Mucosa of descending colon (tissue), 3 donors: ENCODE measurements at regions not wholly inside any gene's neighbourhood (a gene's known extent, or its start where the extent isn't known, plus 50 kb on each side); places are given as distances from the start of the nearest gene placed in this dataset.

ENCODE experiments used
- ATAC-seq: fragments of 200-7000 bp; cut with Tn5 transposase; one replicate; pipeline ENCODE4 v1.9.1; 2020; ENCODE audit warnings: mild to moderate bottlenecking, moderate library complexity
- DNase-seq, 3 donors: peaks; one replicate each; pipeline ENCODE4 v3.0.0-alpha.2; 2020
- H3K36me3 ChIP-seq: fragments of 200-600 bp; one replicate; pipeline ENCODE4 v1.8.0; 2021; ENCODE audit warnings: low read depth, mild to moderate bottlenecking
- H3K4me1 ChIP-seq: fragments of 200-600 bp; one replicate; pipeline ENCODE4 v1.8.0; 2021; ENCODE audit warnings: low read depth, mild to moderate bottlenecking
- H3K4me3 ChIP-seq: fragments of 200-600 bp; one replicate; pipeline ENCODE4 v1.8.0; 2021; ENCODE audit warnings: mild to moderate bottlenecking
- H3K9me3 ChIP-seq: fragments of 200-600 bp; one replicate; pipeline ENCODE4 v1.8.0; 2021; ENCODE audit warnings: mild to moderate bottlenecking
- intact Hi-C, 2 donors: fragments of 100-400 bp; cut with DNase I in 1 of 2; cut with micrococcal nuclease in 1 of 2; formaldehyde crosslinking; loops; one replicate each; pipeline versions ENCODE4 v1.11.0 to v1.11.1; 2022; cut with DNase I, micrococcal nuclease
- TF ChIP-seq, protein P1 (sequence below): fragments of 200-600 bp; IDR thresholded peaks from one replicate; pipeline ENCODE4 v1.8.0; 2022; ENCODE audit warnings: antibody characterized with exemption, mild to moderate bottlenecking
- donor health status: DM: no; HTN: no; CAD: no; lungs with moderate emphysema.
- donor health status: DM: no; HTN: no; CAD: no.
- donor health status: DM: no; HTN: yes; CAD: no.

GRCh38 chr4:38320343-38320695, 343.7 kb upstream of the KLF3 start:
- ATAC-seq: no peak
- intact Hi-C loops: loop anchor here (5.0 to 10.0 kb wide), 4 partner anchors 146 to 354 kb away; no protein-coding TSS in a partner anchor
- Histone ChIP-seq H3K4me1 (peaks cover 26% of the 10 kb centered on the region), H3K9me3 (no peaks in the 10 kb centered on the region), H3K4me3 (no peak overlapping the region), H3K36me3 (no peaks in the 10 kb centered on the region)
- TF ChIP-seq, protein P1, sequence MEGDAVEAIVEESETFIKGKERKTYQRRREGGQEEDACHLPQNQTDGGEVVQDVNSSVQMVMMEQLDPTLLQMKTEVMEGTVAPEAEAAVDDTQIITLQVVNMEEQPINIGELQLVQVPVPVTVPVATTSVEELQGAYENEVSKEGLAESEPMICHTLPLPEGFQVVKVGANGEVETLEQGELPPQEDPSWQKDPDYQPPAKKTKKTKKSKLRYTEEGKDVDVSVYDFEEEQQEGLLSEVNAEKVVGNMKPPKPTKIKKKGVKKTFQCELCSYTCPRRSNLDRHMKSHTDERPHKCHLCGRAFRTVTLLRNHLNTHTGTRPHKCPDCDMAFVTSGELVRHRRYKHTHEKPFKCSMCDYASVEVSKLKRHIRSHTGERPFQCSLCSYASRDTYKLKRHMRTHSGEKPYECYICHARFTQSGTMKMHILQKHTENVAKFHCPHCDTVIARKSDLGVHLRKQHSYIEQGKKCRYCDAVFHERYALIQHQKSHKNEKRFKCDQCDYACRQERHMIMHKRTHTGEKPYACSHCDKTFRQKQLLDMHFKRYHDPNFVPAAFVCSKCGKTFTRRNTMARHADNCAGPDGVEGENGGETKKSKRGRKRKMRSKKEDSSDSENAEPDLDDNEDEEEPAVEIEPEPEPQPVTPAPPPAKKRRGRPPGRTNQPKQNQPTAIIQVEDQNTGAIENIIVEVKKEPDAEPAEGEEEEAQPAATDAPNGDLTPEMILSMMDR: no peak
- no peak for DNase-seq

- TF ChIP-seq, protein P1: no peak
- DNase-seq (no peak), ATAC-seq (no peak)
- no peaks in the 10 kb centered on the region for H3K9me3 ChIP-seq
- no peaks in the 10 kb centered on the region for H3K36me3 ChIP-seq
- H3K4me1 ChIP-seq: peaks cover 26% of the 10 kb centered on the region
- no peak overlapping the region for H3K4me3 ChIP-seq
- intact Hi-C loops: loop anchor here (5.0 to 10.0 kb wide), 4 partner anchors 146 to 354 kb away; no protein-coding TSS in a partner anchor
Measured at GRCh38 chr4:38320833-38321232, 343.2 kb upstream of the KLF3 start.

DNA sequence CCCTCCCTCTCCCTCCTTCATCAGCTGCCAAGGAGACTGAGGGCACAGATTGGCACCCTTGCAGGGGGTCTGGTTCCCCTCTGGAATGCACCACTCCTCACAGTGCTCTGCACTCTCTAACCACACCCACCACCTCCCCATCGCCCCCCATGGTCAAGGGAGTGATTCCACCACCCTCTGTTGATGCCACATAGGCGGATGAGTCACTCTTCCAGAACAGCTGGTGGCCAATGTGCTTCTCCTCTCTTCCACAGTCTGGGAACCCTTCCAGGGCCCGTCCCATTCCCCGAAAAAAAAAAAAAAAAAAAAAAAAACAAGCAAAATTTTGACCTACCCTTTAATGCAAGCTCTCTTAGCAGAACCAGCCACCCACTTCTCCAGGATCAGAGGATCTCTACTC, 341.3 kb upstream of the KLF3 start:
- TF ChIP-seq, protein P1: no peak
- H3K4me3 ChIP-seq: no peak overlapping the region
- DNase-seq (peak in 1 of 3 donors; percentile 44), ATAC-seq (peak; percentile 23)
- intact Hi-C loops: loop anchor here (5.0 to 10.0 kb wide), 4 partner anchors 148 to 352 kb away; no protein-coding TSS in a partner anchor
- H3K9me3 ChIP-seq: no peaks in the 10 kb centered on the region
- H3K4me1 ChIP-seq: peaks cover 23% of the 10 kb centered on the region
- no peaks in the 10 kb centered on the region for H3K36me3 ChIP-seq

GRCh38 chr4:38323141-38323641, 340.8 kb upstream of the KLF3 start:
- Histone ChIP-seq H3K9me3 (no peaks in the 10 kb centered on the region), H3K4me1 (peaks cover 18% of the 10 kb centered on the region), H3K36me3 (no peaks in the 10 kb centered on the region), H3K4me3 (no peak overlapping the region)
- ATAC-seq (no peak), DNase-seq (no peak)
- intact Hi-C loops: loop anchor here (5.0 to 10.0 kb wide), 4 partner anchors 148 to 352 kb away; no protein-coding TSS in a partner anchor
- TF ChIP-seq, protein P1: no peak

DNA sequence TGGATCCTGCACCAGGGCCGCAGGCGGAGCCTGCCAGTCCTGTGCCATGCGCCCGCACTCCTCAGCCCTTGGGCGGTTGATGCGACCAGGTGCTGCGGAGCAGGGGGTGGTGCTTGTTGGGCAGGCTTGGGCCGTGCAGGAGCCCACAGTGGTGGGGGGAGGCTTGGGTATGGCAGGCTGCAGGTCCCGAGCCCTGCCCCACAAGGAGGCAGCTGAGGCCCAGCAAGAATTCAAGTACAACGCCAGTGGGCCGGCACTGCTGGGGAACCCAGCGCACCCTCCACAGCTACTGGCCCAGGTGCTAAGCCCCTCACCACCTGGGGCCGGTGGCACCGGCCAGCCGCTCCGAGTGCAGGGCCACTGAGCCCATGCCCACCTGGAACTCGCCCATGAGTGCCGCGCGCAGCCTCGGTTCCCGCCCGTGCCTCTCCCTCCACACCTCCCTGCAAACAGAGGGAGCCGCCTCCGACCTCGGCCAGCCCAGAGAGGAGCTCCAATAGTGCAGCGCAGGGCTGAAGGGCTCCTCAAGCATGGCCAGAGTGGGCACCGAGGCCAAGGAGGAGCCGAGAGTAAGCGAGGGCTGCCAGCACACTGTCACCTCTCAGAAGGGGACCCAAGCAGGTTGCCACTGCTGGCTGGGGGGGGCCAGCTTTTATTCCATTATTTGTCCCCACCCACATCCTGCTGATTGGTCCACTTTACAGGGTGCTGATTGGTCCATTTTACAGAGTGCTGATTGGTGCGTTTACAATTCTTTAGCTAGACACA, 339.0 kb upstream of the KLF3 start:
- intact Hi-C loops: loop anchor here (5.0 to 10.0 kb wide), 4 partner anchors 150 to 350 kb away; no protein-coding TSS in a partner anchor
- DNase-seq: no peak
- TF ChIP-seq, protein P1: no peak
- no peak for ATAC-seq
- no peaks in the 10 kb centered on the region for H3K36me3 ChIP-seq
- no peak overlapping the region for H3K4me3 ChIP-seq
- H3K4me1 ChIP-seq: peaks cover 2% of the 10 kb centered on the region
- H3K9me3 ChIP-seq: no peaks in the 10 kb centered on the region
